ENCODE measurements at regions not wholly inside any gene's neighbourhood (a gene's known extent, or its start where the extent isn't known, plus 50 kb on each side); places are given as distances from the start of the nearest gene placed in this dataset.

DNA sequence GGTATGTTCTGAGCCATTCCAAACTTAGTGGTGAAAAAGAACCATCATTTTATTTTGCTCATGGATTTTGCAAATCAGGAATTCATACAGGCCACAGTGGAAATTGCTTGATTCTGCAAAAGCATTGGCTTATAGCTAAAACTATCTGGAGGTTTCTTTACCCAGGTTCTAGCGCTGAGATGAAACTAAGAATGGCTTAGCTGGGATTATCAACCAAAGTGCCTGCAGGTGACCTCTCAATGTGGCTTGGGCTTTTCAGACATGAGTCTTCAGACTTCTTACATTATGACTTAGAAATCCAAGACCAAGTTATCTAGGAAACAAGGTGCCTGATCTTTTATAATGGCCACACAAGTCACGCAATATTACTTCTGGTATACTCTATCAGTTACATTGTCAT, 140.1 kb downstream of the HGF start:
- Histone ChIP-seq H2AFZ (ENCODE audit: low read depth, low read length) (no peak overlapping the region), H3K27me3 (ENCODE audit: control insufficient read depth in 2 of 2, insufficient read depth in 2 of 2, low read length in 2 of 2) (no peaks in the 10 kb centered on the region), H4K20me1 (replicated peaks; ENCODE audit: control insufficient read depth, extremely low read depth, insufficient read depth, low read length) (no peaks in the 10 kb centered on the region), H3K9me1 (replicated peaks; ENCODE audit: control insufficient read depth, extremely low read depth, insufficient read depth, low read length) (no peaks in the 10 kb centered on the region), H3K9me3 (replicated peaks; ENCODE audit: control insufficient read depth, insufficient read depth, low read length) (no peaks in the 10 kb centered on the region), H3K4me3 (replicated peaks in 1 of 3; ENCODE audit: insufficient read depth in 1 of 3, low read depth in 1 of 3, low read length in 3 of 3) (no peak overlapping the region), H3K9ac (replicated peaks; ENCODE audit: extremely low read depth, insufficient read depth, low read length) (no peak overlapping the region), H3K4me1 (ENCODE audit: control insufficient read depth, extremely low read depth, insufficient read depth, low read length) (peaks cover 27% of the 10 kb centered on the region), H3K36me3 (ENCODE audit: control insufficient read depth in 2 of 2, extremely low read depth in 1 of 2, insufficient read depth in 2 of 2, low read length in 2 of 2) (no peaks in the 10 kb centered on the region), H3K4me2 (ENCODE audit: insufficient read depth, low read length) (no peak overlapping the region), H3K79me2 (ENCODE audit: control insufficient read depth, insufficient read depth, low read length) (no peaks in the 10 kb centered on the region), H3K27ac (ENCODE audit: insufficient read depth, low read depth, low read length) (no peak overlapping the region)
- CTCF ChIA-PET: interaction anchor here (1.6 kb wide), 1 partner anchor 12 kb away, joined by 4 read pairs; no protein-coding TSS in a partner anchor
- no peak for FAIRE-seq
- POLR2A ChIA-PET: no interaction called here
- DNase-seq (ENCODE audit: low read depth, low spot score): no peak
- intact Hi-C loops (cut with micrococcal nuclease) (loop anchor here (2.0 to 10.0 kb wide), 4 partner anchors 115 to 475 kb away; no protein-coding TSS in a partner anchor), dilution Hi-C loops (cut with MboI; ENCODE audit: extremely low pct_ligation_motif_present, low sequenced_read_pairs) (no loop called here)
- no peak for TF ChIP-seq MYC (IDR thresholded peaks at IDR 0.05; ENCODE audit: low read depth, low read length)
- TF ChIP-seq, protein P1, sequence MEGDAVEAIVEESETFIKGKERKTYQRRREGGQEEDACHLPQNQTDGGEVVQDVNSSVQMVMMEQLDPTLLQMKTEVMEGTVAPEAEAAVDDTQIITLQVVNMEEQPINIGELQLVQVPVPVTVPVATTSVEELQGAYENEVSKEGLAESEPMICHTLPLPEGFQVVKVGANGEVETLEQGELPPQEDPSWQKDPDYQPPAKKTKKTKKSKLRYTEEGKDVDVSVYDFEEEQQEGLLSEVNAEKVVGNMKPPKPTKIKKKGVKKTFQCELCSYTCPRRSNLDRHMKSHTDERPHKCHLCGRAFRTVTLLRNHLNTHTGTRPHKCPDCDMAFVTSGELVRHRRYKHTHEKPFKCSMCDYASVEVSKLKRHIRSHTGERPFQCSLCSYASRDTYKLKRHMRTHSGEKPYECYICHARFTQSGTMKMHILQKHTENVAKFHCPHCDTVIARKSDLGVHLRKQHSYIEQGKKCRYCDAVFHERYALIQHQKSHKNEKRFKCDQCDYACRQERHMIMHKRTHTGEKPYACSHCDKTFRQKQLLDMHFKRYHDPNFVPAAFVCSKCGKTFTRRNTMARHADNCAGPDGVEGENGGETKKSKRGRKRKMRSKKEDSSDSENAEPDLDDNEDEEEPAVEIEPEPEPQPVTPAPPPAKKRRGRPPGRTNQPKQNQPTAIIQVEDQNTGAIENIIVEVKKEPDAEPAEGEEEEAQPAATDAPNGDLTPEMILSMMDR (IDR thresholded peaks at IDR 0.05; ENCODE audit: extremely low read depth in 1 of 2, insufficient read depth in 1 of 2, low read depth in 1 of 2, low read length in 2 of 2): no peak
- TF ChIP-seq POLR2AphosphoS5 (IDR thresholded peaks at IDR 0.05; ENCODE audit: insufficient read depth, low read depth, low read length): no peak
- TF ChIP-seq JUN (IDR thresholded peaks at IDR 0.05; ENCODE audit: borderline replicate concordance, insufficient read depth, insufficient read length, low read depth): no peak
- no peak for TF ChIP-seq FOS (IDR thresholded peaks at IDR 0.05; ENCODE audit: borderline replicate concordance, insufficient read depth, low read length)
- no peak for TF ChIP-seq EZH2 (IDR thresholded peaks at IDR 0.05; ENCODE audit: borderline replicate concordance, low read depth, low read length, severe bottlenecking)
- TF ChIP-seq, protein P2, sequence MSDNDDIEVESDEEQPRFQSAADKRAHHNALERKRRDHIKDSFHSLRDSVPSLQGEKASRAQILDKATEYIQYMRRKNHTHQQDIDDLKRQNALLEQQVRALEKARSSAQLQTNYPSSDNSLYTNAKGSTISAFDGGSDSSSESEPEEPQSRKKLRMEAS (IDR thresholded peaks at IDR 0.05; ENCODE audit: insufficient read depth, insufficient read length): no peak
- TF ChIP-seq GATA2 (IDR thresholded peaks at IDR 0.05; ENCODE audit: insufficient read depth, insufficient read length, low read depth, low read length): no peak
- TF ChIP-seq POLR2A (IDR thresholded peaks at IDR 0.05; ENCODE audit: low read depth, low read length): no peak
- BruUV-seq (replicated peaks): no TSS peak
